ENCODE measurements at regions not wholly inside any gene's neighbourhood (a gene's known extent, or its start where the extent isn't known, plus 50 kb on each side); places are given as distances from the start of the nearest gene placed in this dataset.

- TF ChIP-seq EP300 (IDR thresholded peaks at IDR 0.05) (no peak), CTCF (IDR thresholded peaks at IDR 0.05) (no peak)
Observed at GRCh38 chr5:96294884-96295202, 138.2 kb downstream of the PCSK1 start.

Measured in tibial nerve (tissue), 4 donors.